ENCODE measurements at regions not wholly inside any gene's neighbourhood (a gene's known extent, or its start where the extent isn't known, plus 50 kb on each side); places are given as distances from the start of the nearest gene placed in this dataset.

DNA sequence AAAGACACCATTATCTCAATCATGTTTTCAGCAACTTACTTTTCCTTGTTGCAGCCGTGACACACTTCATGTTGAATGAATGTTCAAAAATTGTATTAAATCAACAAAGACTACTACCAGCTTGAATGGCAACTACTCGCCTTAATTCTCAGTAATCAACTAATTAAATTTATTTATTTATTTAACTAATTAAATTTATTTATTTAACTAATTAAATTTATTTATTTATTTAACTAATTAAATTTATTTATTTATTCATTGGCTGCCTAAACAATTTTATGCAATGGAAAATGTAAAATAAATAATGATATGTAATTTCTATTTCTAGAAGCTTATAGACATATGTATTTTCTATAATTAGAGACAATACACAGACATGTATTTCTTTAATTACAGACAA, 435.4 kb downstream of the GPAM start:
- no peaks in the 10 kb centered on the region for H4K20me1 ChIP-seq (ENCODE audit: control insufficient read depth, insufficient read depth)
- H3K27ac ChIP-seq (ENCODE audit: control insufficient read depth, insufficient read depth), result no peak overlapping the region
- H3K9ac ChIP-seq (ENCODE audit: control insufficient read depth, insufficient read depth, low read length), result no peak overlapping the region
- FAIRE-seq, result no peak
- H3K36me3 ChIP-seq (ENCODE audit: control insufficient read depth in 2 of 2, insufficient read depth in 2 of 2, low read length in 1 of 2), result no peaks in the 10 kb centered on the region
- no peaks in the 10 kb centered on the region for H3K9me3 ChIP-seq (replicated peaks; ENCODE audit: control insufficient read depth, insufficient read depth, low read length)
- ChIA-PET POLR2A (interaction anchor here (0.6 kb wide), 1 partner anchor 668 kb away, joined by 4 read pairs; no protein-coding TSS in a partner anchor), CTCF (no interaction called here), SMC1A (ENCODE audit: uncharacterized antibody, unreplicated experiment) (interaction anchor here (1.1 kb wide), 1 partner anchor 29 kb away, joined by 3 read pairs; no protein-coding TSS in a partner anchor), RAD21 (ENCODE audit: unreplicated experiment) (no interaction called here)
- TF ChIP-seq POLR2AphosphoS5 (IDR thresholded peaks at IDR 0.05; ENCODE audit: low read length) (no peak), NFXL1 (IDR thresholded peaks at IDR 0.05; ENCODE audit: borderline replicate concordance) (no peak), RAD51 (IDR thresholded peaks at IDR 0.05) (no peak)
- no peaks in the 10 kb centered on the region for H3K4me1 ChIP-seq (ENCODE audit: control insufficient read depth, insufficient read depth, low read length)
- no TSS peak for BruUV-seq (replicated peaks)
- intact Hi-C loops (cut with micrococcal nuclease; ENCODE audit: unreplicated experiment) (no loop called here), in situ Hi-C loops (cut with MboI) (no loop called here)
- ATAC-seq, result no peak
- no peak overlapping the region for H3K4me3 ChIP-seq
- H3K79me2 ChIP-seq (ENCODE audit: control insufficient read depth, insufficient read depth, low read length), result no peaks in the 10 kb centered on the region
- 0% methylated on average over 2 of the region's 2 CpGs for WGBS (ENCODE audit: insufficient coverage, insufficient replicate concordance, low lambda C conversion rate, missing lambda C conversion rate)
- DNase-seq (ENCODE audit: low read depth, low spot score), result no peak
- no peak overlapping the region for H3K4me2 ChIP-seq (ENCODE audit: control insufficient read depth, insufficient read depth)
- H2AFZ ChIP-seq (ENCODE audit: control insufficient read depth, low read depth, low read length), result no peak overlapping the region
- no peaks in the 10 kb centered on the region for H3K27me3 ChIP-seq (replicated peaks in 1 of 2; ENCODE audit: control insufficient read depth in 2 of 2, insufficient read depth in 2 of 2, low read length in 1 of 2)

DNA sequence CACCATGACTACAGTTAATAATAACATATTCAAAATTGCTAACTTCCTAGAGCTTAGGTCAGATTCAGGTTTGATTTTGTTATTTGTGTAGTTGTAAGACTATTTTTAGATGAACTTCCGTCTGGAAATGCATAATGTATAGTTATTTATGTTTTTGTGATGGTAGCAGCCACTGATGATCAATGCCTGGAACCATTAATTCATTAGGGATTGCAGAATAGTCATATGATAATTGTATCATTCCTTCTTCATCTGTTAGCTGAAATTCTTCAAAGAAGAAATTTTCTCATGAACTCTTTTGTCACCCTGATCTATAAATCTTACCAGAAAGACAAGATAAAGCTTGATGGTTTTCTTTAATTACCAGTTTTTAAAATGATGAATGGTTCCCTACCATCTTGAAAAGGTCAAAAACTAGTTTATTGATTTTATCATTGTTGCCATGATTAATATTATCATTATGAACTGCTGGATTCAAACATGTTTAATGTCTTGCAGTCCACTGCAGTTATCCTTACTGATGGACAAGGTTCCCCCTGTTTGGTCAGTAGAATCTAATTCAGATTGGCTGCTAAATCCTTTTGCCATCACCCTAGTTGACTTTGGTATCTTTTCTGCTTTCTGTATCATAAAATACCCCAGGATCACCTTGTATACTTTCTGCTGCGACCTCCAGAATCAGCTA, 433.3 kb downstream of the GPAM start:
- in situ Hi-C loops (cut with MboI), result loop anchor here (10.0 kb wide), 1 partner anchor 384 kb away; no protein-coding TSS in a partner anchor
- RAD21 ChIA-PET (ENCODE audit: unreplicated experiment), result no interaction called here

More for the DNA sequence above, 433.3 kb downstream of the GPAM start:
- Histone ChIP-seq H3K36me3 (ENCODE audit: control insufficient read depth in 2 of 2, insufficient read depth in 2 of 2, low read length in 1 of 2) (no peaks in the 10 kb centered on the region), H3K9ac (ENCODE audit: control insufficient read depth, insufficient read depth, low read length) (no peak overlapping the region), H3K27ac (ENCODE audit: control insufficient read depth, insufficient read depth) (no peak overlapping the region), H2AFZ (ENCODE audit: control insufficient read depth, low read depth, low read length) (no peak overlapping the region), H3K79me2 (ENCODE audit: control insufficient read depth, insufficient read depth, low read length) (no peaks in the 10 kb centered on the region), H3K4me2 (ENCODE audit: control insufficient read depth, insufficient read depth) (no peak overlapping the region), H3K27me3 (replicated peaks in 1 of 2; ENCODE audit: control insufficient read depth in 2 of 2, insufficient read depth in 2 of 2, low read length in 1 of 2) (no peaks in the 10 kb centered on the region), H3K9me3 (replicated peaks; ENCODE audit: control insufficient read depth, insufficient read depth, low read length) (no peaks in the 10 kb centered on the region), H3K4me1 (ENCODE audit: control insufficient read depth, insufficient read depth, low read length) (no peaks in the 10 kb centered on the region), H4K20me1 (ENCODE audit: control insufficient read depth, insufficient read depth) (no peaks in the 10 kb centered on the region), H3K4me3 (no peak overlapping the region)
- WGBS (ENCODE audit: insufficient coverage, insufficient replicate concordance, low lambda C conversion rate, missing lambda C conversion rate), result 0% methylated on average over 2 of the region's 2 CpGs
- no peak for TF ChIP-seq BMI1 (IDR thresholded peaks at IDR 0.05; ENCODE audit: borderline replicate concordance)
- TF ChIP-seq ASH2L (IDR thresholded peaks at IDR 0.05; ENCODE audit: borderline replicate concordance, low read depth), result no peak
- TF ChIP-seq, protein P1, sequence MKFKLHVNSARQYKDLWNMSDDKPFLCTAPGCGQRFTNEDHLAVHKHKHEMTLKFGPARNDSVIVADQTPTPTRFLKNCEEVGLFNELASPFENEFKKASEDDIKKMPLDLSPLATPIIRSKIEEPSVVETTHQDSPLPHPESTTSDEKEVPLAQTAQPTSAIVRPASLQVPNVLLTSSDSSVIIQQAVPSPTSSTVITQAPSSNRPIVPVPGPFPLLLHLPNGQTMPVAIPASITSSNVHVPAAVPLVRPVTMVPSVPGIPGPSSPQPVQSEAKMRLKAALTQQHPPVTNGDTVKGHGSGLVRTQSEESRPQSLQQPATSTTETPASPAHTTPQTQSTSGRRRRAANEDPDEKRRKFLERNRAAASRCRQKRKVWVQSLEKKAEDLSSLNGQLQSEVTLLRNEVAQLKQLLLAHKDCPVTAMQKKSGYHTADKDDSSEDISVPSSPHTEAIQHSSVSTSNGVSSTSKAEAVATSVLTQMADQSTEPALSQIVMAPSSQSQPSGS (IDR thresholded peaks at IDR 0.05; ENCODE audit: low read length), result no peak
- no peak for TF ChIP-seq ZNF24 (IDR thresholded peaks at IDR 0.05)
- TF ChIP-seq RAD51 (IDR thresholded peaks at IDR 0.05), result no peak
- no peak for TF ChIP-seq HDAC2 (IDR thresholded peaks at IDR 0.05)
- TF ChIP-seq, protein P2, sequence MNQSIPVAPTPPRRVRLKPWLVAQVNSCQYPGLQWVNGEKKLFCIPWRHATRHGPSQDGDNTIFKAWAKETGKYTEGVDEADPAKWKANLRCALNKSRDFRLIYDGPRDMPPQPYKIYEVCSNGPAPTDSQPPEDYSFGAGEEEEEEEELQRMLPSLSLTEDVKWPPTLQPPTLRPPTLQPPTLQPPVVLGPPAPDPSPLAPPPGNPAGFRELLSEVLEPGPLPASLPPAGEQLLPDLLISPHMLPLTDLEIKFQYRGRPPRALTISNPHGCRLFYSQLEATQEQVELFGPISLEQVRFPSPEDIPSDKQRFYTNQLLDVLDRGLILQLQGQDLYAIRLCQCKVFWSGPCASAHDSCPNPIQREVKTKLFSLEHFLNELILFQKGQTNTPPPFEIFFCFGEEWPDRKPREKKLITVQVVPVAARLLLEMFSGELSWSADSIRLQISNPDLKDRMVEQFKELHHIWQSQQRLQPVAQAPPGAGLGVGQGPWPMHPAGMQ (IDR thresholded peaks at IDR 0.05; ENCODE audit: borderline replicate concordance), result no peak
- no peak for DNase-seq (ENCODE audit: low read depth, low spot score)
- SMC1A ChIA-PET (ENCODE audit: uncharacterized antibody, unreplicated experiment), result interaction anchor here (0.7 kb wide), 1 partner anchor 13 kb away, joined by 3 read pairs; no protein-coding TSS in a partner anchor
- intact Hi-C loops (cut with micrococcal nuclease; ENCODE audit: unreplicated experiment), result no loop called here
- CTCF ChIA-PET, result interaction anchor here (0.7 to 1.6 kb wide), 2 partner anchors 58 to 387 kb away, joined by 3 to 5 read pairs; no protein-coding TSS in a partner anchor
- BruUV-seq (replicated peaks), result no TSS peak
- no peak for FAIRE-seq
- no peak for ATAC-seq
- POLR2A ChIA-PET, result no interaction called here
